GM19463 (cell line): ENCODE measurements at regions not wholly inside any gene's neighbourhood (a gene's known extent, or its start where the extent isn't known, plus 50 kb on each side); places are given as distances from the start of the nearest gene placed in this dataset.

Source experiments
- ATAC-seq: cut with Tn5 transposase; IDR thresholded peaks from one replicate; pipeline ENCODE4 v1.9.1; 2021; ENCODE audit warnings: mild to moderate bottlenecking, moderate library complexity; ENCODE audit not compliant: unreplicated experiment

- ATAC-seq = no peak
Measured at GRCh38 chr2:145617420-145617819, 1097.5 kb upstream of the ZEB2 start.

GRCh38 chr2:145615626-145616025 lies 1095.7 kb upstream of the ZEB2 start:
- ATAC-seq = no peak

GRCh38 chr2:145609951-145610350 lies 1090.0 kb upstream of the ZEB2 start:
- ATAC-seq = no peak

- ATAC-seq = no peak
Measured at GRCh38 chr2:145601361-145601925, 1081.5 kb upstream of the ZEB2 start.

GRCh38 chr2:145600811-145601210 lies 1080.9 kb upstream of the ZEB2 start:
- ATAC-seq = no peak

- ATAC-seq = no peak
Measured at GRCh38 chr2:145599756-145600155, 1079.8 kb upstream of the ZEB2 start.

- ATAC-seq = no peak
Measured at GRCh38 chr2:145598434-145598833, 1078.5 kb upstream of the ZEB2 start.

- ATAC-seq = no peak
Measured at GRCh38 chr2:145597809-145598208, 1077.9 kb upstream of the ZEB2 start.

GRCh38 chr2:145597006-145597405 lies 1077.1 kb upstream of the ZEB2 start:
- ATAC-seq = no peak

- ATAC-seq = no peak
Measured at GRCh38 chr2:145596416-145596815, 1076.5 kb upstream of the ZEB2 start.

GRCh38 chr2:145595296-145595695 lies 1075.4 kb upstream of the ZEB2 start:
- no peak for ATAC-seq

- no peak for ATAC-seq
Measured at GRCh38 chr2:145593991-145594614, 1074.2 kb upstream of the ZEB2 start.

GRCh38 chr2:145593280-145593679 lies 1073.4 kb upstream of the ZEB2 start:
- peak; percentile 40 for ATAC-seq

- no peak for ATAC-seq
Measured at GRCh38 chr2:145592361-145592760, 1072.4 kb upstream of the ZEB2 start.

- no peak for ATAC-seq
Measured at GRCh38 chr2:145591109-145591809, 1071.3 kb upstream of the ZEB2 start.

- ATAC-seq = no peak
Measured at GRCh38 chr2:145587922-145588321, 1068.0 kb upstream of the ZEB2 start.

- no peak for ATAC-seq
Measured at GRCh38 chr2:145584353-145584752, 1064.4 kb upstream of the ZEB2 start.

- ATAC-seq = no peak
Measured at GRCh38 chr2:145573608-145574007, 1053.7 kb upstream of the ZEB2 start.

- ATAC-seq = no peak
Measured at GRCh38 chr2:145572238-145572637, 1052.3 kb upstream of the ZEB2 start.

GRCh38 chr2:145569108-145569507 lies 1049.2 kb upstream of the ZEB2 start:
- ATAC-seq = no peak

GRCh38 chr2:145563741-145564615 lies 1044.1 kb upstream of the ZEB2 start:
- ATAC-seq = no peak
